Natural killer cell (primary cell): ENCODE measurements at regions not wholly inside any gene's neighbourhood (a gene's known extent, or its start where the extent isn't known, plus 50 kb on each side); places are given as distances from the start of the nearest gene placed in this dataset.

ENCODE experiments used
- ATAC-seq, 3 donors: fragments of 150-1000 bp in 2 of 3; fragments of 200-7000 bp in 1 of 3; cut with Tn5 transposase; 1 replicate in 1 of 3; 2 replicates in 2 of 3; pipeline ENCODE4 v1.10.0; 2021; ENCODE audit warnings: mild to moderate bottlenecking in 2 of 3, moderate library complexity in 2 of 3
- DNase-seq, 2 donors: peaks; one replicate each; pipeline versions ENCODE4 v3.0.0 to v3.0.0-alpha.2; 2013 to 2021; ENCODE audit warnings: mixed read lengths in 1 of 2
- H3K27ac ChIP-seq: one replicate; pipeline ENCODE4 v1.5.1; 2013; ENCODE audit warnings: mild to moderate bottlenecking, low read length
- H3K27me3 ChIP-seq: one replicate; pipeline ENCODE4 v1.6.1; 2013; ENCODE audit warnings: low read length; ENCODE audit not compliant: control insufficient read depth, insufficient read depth
- H3K36me3 ChIP-seq: one replicate; pipeline ENCODE4 v1.6.1; 2013; ENCODE audit warnings: low read length; ENCODE audit not compliant: control insufficient read depth, insufficient read depth
- H3K4me1 ChIP-seq: one replicate; pipeline ENCODE4 v1.6.1; 2013; ENCODE audit warnings: low read length; ENCODE audit not compliant: control insufficient read depth, insufficient read depth
- H3K4me3 ChIP-seq: one replicate; pipeline ENCODE4 v1.5.1; 2013; ENCODE audit warnings: low read length
- H3K9me3 ChIP-seq: one replicate; pipeline ENCODE4 v1.6.1; 2013; ENCODE audit warnings: low read length; ENCODE audit not compliant: control insufficient read depth, insufficient read depth
- H3K27ac Mint-ChIP-seq, 2 donors: one replicate each; pipeline ENCODE4 v1.8.0; 2022; ENCODE audit warnings: mild to moderate bottlenecking in 2 of 2, mixed read lengths in 2 of 2, moderate library complexity in 1 of 2
- H3K27me3 Mint-ChIP-seq, 2 donors: one replicate each; pipeline ENCODE4 v1.8.0; 2022; ENCODE audit warnings: low read depth in 2 of 2, mixed read lengths in 2 of 2
- H3K36me3 Mint-ChIP-seq: one replicate; pipeline ENCODE4 v1.8.0; 2022; ENCODE audit warnings: mixed read lengths
- H3K4me1 Mint-ChIP-seq, 2 donors: one replicate each; pipeline ENCODE4 v1.8.0; 2022; ENCODE audit warnings: mixed read lengths in 2 of 2
- H3K4me3 Mint-ChIP-seq: one replicate; pipeline ENCODE4 v1.8.0; 2022; ENCODE audit warnings: mild to moderate bottlenecking, moderate library complexity, mixed read lengths
- H3K9me3 Mint-ChIP-seq, 2 donors: one replicate each; pipeline ENCODE4 v1.8.0; 2022; ENCODE audit warnings: mixed read lengths in 2 of 2
- CTCF ChIP-seq: fragments of 200-600 bp; IDR thresholded peaks from one replicate; pipeline ENCODE4 v1.8.0; 2022; ENCODE audit warnings: antibody characterized with exemption
- WGBS: methylation state at CpG from one replicate; pipeline ENCODE4 v1.1.7; 2013; ENCODE audit warnings: missing lambda C conversion rate; ENCODE audit not compliant: insufficient coverage; 5-methylcytosine and 5-hydroxymethylcytosine counted together
- intact Hi-C: fragments of 100-400 bp; cut with micrococcal nuclease; formaldehyde crosslinking; loops from one replicate; pipeline ENCODE4 v1.14.2; 2022

- peak in 1 of 2 donors; percentile 85 for DNase-seq
- Histone ChIP-seq H3K4me1 (peaks cover 64% of the 10 kb centered on the region), H3K36me3 (no peaks in the 10 kb centered on the region), H3K9me3 (no peaks in the 10 kb centered on the region), H3K27ac (peak overlapping the region; percentile 84), H3K4me3 (no peak overlapping the region), H3K27me3 (no peaks in the 10 kb centered on the region)
- WGBS: 51% methylated on average over 4 of the region's 5 CpGs
- no peak for TF ChIP-seq CTCF
- Mint-ChIP-seq H3K36me3 (peaks cover 5% of the 10 kb centered on the region), H3K4me1 (peaks cover 81 to 93% of the 10 kb centered on the region in 2 donors), H3K9me3 (peaks cover 0 to 3% of the 10 kb centered on the region in 2 donors), H3K27me3 (no peaks in the 10 kb centered on the region), H3K27ac (peak overlapping the region; percentile 94 to 96), H3K4me3 (peak overlapping the region; percentile 91)
- intact Hi-C loops: loop anchor here (10.0 kb wide), 1 partner anchor 404 kb away; no protein-coding TSS in a partner anchor
- ATAC-seq: peak; percentile 51 to 66 (median 58)
These were observed 56.9 kb upstream of the AOAH start for GRCh38 chr7:36781011-36781738.

- DNase-seq: peak in 1 of 2 donors; percentile 32
- H3K4me1 Mint-ChIP-seq: peaks cover 84 to 90% of the 10 kb centered on the region in 2 donors
These were observed 53.6 kb upstream of the AOAH start for GRCh38 chr7:36777855-36778254.

GRCh38 chr7:36777062-36777461, 52.8 kb upstream of the AOAH start:
- H3K4me1 ChIP-seq: peaks cover 53% of the 10 kb centered on the region

More at GRCh38 chr7:36777855-36778254, 53.6 kb upstream of the AOAH start:
- peaks cover 0 to 3% of the 10 kb centered on the region in 2 donors for H3K9me3 Mint-ChIP-seq
- H3K9me3 ChIP-seq: no peaks in the 10 kb centered on the region
- H3K4me3 ChIP-seq: no peak overlapping the region
- 20% methylated on average over 1 of the region's 4 CpGs for WGBS
- intact Hi-C loops: loop anchor here (1.0 to 5.0 kb wide), 3 partner anchors 7 to 1454 kb away; partner anchors contain the start of gene AOAH
- no peaks in the 10 kb centered on the region for H3K27me3 ChIP-seq
- H3K36me3 Mint-ChIP-seq: peaks cover 5% of the 10 kb centered on the region
- H3K36me3 ChIP-seq: no peaks in the 10 kb centered on the region
- H3K27me3 Mint-ChIP-seq: no peaks in the 10 kb centered on the region
- H3K4me1 ChIP-seq: peaks cover 56% of the 10 kb centered on the region
- no peak for ATAC-seq
- peak overlapping the region; percentile 91 for H3K27ac ChIP-seq
- peak overlapping the region; percentile 94 to 96 for H3K27ac Mint-ChIP-seq
- no peak for TF ChIP-seq CTCF
- peak overlapping the region; percentile 91 for H3K4me3 Mint-ChIP-seq

More at GRCh38 chr7:36777062-36777461, 52.8 kb upstream of the AOAH start:
- ATAC-seq (peak; percentile 53 to 72 (median 63)), DNase-seq (peak in 1 of 2 donors; percentile 88)
- peaks cover 0 to 3% of the 10 kb centered on the region in 2 donors for H3K9me3 Mint-ChIP-seq
- 2% methylated on average over 7 of the region's 7 CpGs for WGBS
- peaks cover 76 to 85% of the 10 kb centered on the region in 2 donors for H3K4me1 Mint-ChIP-seq
- H3K4me3 ChIP-seq: peak overlapping the region; percentile 21
- H3K27me3 ChIP-seq: no peaks in the 10 kb centered on the region
- no peaks in the 10 kb centered on the region for H3K27me3 Mint-ChIP-seq
- no peaks in the 10 kb centered on the region for H3K36me3 ChIP-seq
- H3K36me3 Mint-ChIP-seq: peaks cover 5% of the 10 kb centered on the region
- H3K27ac ChIP-seq: peak overlapping the region; percentile 91
- peak overlapping the region; percentile 94 to 96 for H3K27ac Mint-ChIP-seq
- intact Hi-C loops: loop anchor here (1.0 to 5.0 kb wide), 3 partner anchors 8 to 1455 kb away; partner anchors contain the start of gene AOAH
- H3K4me3 Mint-ChIP-seq: peak overlapping the region; percentile 91
- TF ChIP-seq CTCF: no peak
- H3K9me3 ChIP-seq: no peaks in the 10 kb centered on the region
